GM23338 (cell line): ENCODE measurements at regions not wholly inside any gene's neighbourhood (a gene's known extent, or its start where the extent isn't known, plus 50 kb on each side); places are given as distances from the start of the nearest gene placed in this dataset.

Source experiments
- CREB1 ChIP-seq: fragments of 250-450 bp; sonication (Bioruptor Pico); IDR thresholded peaks from 2 replicates; pipeline ENCODE4 v1.5.0; 2020; ENCODE audit warnings: low read depth, mild to moderate bottlenecking, moderate library complexity
- EZH2 ChIP-seq: fragments of 200-600 bp; sonication (generic); IDR thresholded peaks from one replicate; pipeline ENCODE4 v1.8.0; 2017; ENCODE audit warnings: antibody characterized with exemption, mild to moderate bottlenecking, low read depth; ENCODE audit not compliant: unreplicated experiment
- JUNB ChIP-seq: IDR thresholded peaks from one replicate; pipeline ENCODE4 v1.6.1; 2016; ENCODE audit warnings: antibody characterized with exemption; ENCODE audit not compliant: unreplicated experiment
- POLR2AphosphoS5 ChIP-seq: IDR thresholded peaks from 2 replicates; pipeline ENCODE4 v1.6.1; 2016; ENCODE audit warnings: antibody characterized with exemption, low read depth
- TF ChIP-seq, protein P1 (sequence below), 2 experiments: fragments of 200-600 bp in 1 of 2; sonication (generic) in 1 of 2; conservative IDR thresholded peaks; 2 replicates each; pipeline versions ENCODE4 v1.5.1 to v1.6.1; 2016 to 2017; ENCODE audit warnings: antibody characterized with exemption in 2 of 2, low read depth in 2 of 2, mild to moderate bottlenecking in 2 of 2, moderate library complexity in 1 of 2
- TF ChIP-seq, protein P2 (sequence below): IDR thresholded peaks from one replicate; pipeline ENCODE4 v1.6.1; 2018; ENCODE audit warnings: antibody characterized with exemption; ENCODE audit not compliant: unreplicated experiment

DNA sequence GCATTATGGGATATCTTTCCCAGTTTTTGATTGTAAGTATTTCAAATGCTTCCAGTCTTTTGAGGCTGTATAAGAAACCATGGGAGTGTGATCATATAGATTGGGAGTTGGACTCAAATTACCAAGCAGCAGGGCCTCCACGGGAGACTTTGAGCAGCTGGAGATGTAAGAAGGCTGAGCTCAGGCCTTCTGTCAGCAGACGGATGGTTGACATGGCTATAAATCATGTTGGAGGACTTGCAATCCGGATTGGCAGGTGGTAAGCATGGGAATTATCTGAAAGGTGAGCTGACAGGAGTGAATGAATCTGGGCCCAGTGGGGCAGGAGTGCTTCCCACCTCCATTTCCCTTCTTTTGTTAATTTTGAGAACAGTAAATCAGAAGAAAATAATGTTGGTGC lies 83.2 kb upstream of the PPM1J start:
- TF ChIP-seq, protein P1, sequence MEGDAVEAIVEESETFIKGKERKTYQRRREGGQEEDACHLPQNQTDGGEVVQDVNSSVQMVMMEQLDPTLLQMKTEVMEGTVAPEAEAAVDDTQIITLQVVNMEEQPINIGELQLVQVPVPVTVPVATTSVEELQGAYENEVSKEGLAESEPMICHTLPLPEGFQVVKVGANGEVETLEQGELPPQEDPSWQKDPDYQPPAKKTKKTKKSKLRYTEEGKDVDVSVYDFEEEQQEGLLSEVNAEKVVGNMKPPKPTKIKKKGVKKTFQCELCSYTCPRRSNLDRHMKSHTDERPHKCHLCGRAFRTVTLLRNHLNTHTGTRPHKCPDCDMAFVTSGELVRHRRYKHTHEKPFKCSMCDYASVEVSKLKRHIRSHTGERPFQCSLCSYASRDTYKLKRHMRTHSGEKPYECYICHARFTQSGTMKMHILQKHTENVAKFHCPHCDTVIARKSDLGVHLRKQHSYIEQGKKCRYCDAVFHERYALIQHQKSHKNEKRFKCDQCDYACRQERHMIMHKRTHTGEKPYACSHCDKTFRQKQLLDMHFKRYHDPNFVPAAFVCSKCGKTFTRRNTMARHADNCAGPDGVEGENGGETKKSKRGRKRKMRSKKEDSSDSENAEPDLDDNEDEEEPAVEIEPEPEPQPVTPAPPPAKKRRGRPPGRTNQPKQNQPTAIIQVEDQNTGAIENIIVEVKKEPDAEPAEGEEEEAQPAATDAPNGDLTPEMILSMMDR (conservative IDR thresholded peaks at IDR 0.05; ENCODE audit: low read depth in 2 of 2), result no peak
- TF ChIP-seq POLR2AphosphoS5 (no peak), JUNB (no peak), CREB1 (CRISPR knock-in tag) (no peak), EZH2 (no peak)
- TF ChIP-seq, protein P2, sequence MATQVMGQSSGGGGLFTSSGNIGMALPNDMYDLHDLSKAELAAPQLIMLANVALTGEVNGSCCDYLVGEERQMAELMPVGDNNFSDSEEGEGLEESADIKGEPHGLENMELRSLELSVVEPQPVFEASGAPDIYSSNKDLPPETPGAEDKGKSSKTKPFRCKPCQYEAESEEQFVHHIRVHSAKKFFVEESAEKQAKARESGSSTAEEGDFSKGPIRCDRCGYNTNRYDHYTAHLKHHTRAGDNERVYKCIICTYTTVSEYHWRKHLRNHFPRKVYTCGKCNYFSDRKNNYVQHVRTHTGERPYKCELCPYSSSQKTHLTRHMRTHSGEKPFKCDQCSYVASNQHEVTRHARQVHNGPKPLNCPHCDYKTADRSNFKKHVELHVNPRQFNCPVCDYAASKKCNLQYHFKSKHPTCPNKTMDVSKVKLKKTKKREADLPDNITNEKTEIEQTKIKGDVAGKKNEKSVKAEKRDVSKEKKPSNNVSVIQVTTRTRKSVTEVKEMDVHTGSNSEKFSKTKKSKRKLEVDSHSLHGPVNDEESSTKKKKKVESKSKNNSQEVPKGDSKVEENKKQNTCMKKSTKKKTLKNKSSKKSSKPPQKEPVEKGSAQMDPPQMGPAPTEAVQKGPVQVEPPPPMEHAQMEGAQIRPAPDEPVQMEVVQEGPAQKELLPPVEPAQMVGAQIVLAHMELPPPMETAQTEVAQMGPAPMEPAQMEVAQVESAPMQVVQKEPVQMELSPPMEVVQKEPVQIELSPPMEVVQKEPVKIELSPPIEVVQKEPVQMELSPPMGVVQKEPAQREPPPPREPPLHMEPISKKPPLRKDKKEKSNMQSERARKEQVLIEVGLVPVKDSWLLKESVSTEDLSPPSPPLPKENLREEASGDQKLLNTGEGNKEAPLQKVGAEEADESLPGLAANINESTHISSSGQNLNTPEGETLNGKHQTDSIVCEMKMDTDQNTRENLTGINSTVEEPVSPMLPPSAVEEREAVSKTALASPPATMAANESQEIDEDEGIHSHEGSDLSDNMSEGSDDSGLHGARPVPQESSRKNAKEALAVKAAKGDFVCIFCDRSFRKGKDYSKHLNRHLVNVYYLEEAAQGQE, result no peak
